Lower leg skin (tissue), 3 donors: ENCODE measurements at regions not wholly inside any gene's neighbourhood (a gene's known extent, or its start where the extent isn't known, plus 50 kb on each side); places are given as distances from the start of the nearest gene placed in this dataset.

ENCODE experiments used
- CTCF ChIP-seq, 3 donors: fragments of 450-650 bp; IDR thresholded peaks; one replicate each; pipeline ENCODE4 v1.5.1; 2016; ENCODE audit warnings: antibody characterized with exemption in 3 of 3, mild to moderate bottlenecking in 3 of 3, moderate library complexity in 2 of 3
- POLR2A ChIP-seq, 2 donors: fragments of 450-650 bp; IDR thresholded peaks; one replicate each; pipeline ENCODE4 v1.6.1; 2016 to 2017; ENCODE audit warnings: antibody characterized with exemption in 2 of 2, mild to moderate bottlenecking in 1 of 2, moderate library complexity in 1 of 2

GRCh38 chr5:147152086-147152485, 82.7 kb upstream of the STK32A start:
- no peak for TF ChIP-seq CTCF (IDR thresholded peaks at IDR 0.05)
- no peak for TF ChIP-seq POLR2A (IDR thresholded peaks at IDR 0.05)
